ENCODE measurements at regions not wholly inside any gene's neighbourhood (a gene's known extent, or its start where the extent isn't known, plus 50 kb on each side); places are given as distances from the start of the nearest gene placed in this dataset.

GRCh38 chr16:35750701-35751104 is 2291.3 kb downstream of the TP53TG3F start:
- H3K4me3 ChIP-seq (ENCODE audit: low read depth, low read length), result no peak overlapping the region
- TF ChIP-seq CTCF (IDR thresholded peaks at IDR 0.05; ENCODE audit: low read depth, low read length, missing control alignments), result no peak
- DNase-seq (ENCODE audit: low read depth), result no peak

- H3K4me3 ChIP-seq (ENCODE audit: low read depth, low read length), result no peak overlapping the region
- no peak for TF ChIP-seq CTCF (IDR thresholded peaks at IDR 0.05; ENCODE audit: low read depth, low read length, missing control alignments)
- DNase-seq (ENCODE audit: low read depth), result no peak
Observed at GRCh38 chr16:35751191-35751941, 2292.0 kb downstream of the TP53TG3F start.

GRCh38 chr16:35752012-35752772 is 2292.8 kb downstream of the TP53TG3F start:
- no peak overlapping the region for H3K4me3 ChIP-seq (ENCODE audit: low read depth, low read length)
- DNase-seq (ENCODE audit: low read depth), result no peak
- TF ChIP-seq CTCF (IDR thresholded peaks at IDR 0.05; ENCODE audit: low read depth, low read length, missing control alignments), result no peak

GRCh38 chr16:35752773-35753558 is 2293.6 kb downstream of the TP53TG3F start:
- no peak for TF ChIP-seq CTCF (IDR thresholded peaks at IDR 0.05; ENCODE audit: low read depth, low read length, missing control alignments)
- H3K4me3 ChIP-seq (ENCODE audit: low read depth, low read length), result no peak overlapping the region
- no peak for DNase-seq (ENCODE audit: low read depth)

- no peak for DNase-seq (ENCODE audit: low read depth)
- no peak for TF ChIP-seq CTCF (IDR thresholded peaks at IDR 0.05; ENCODE audit: low read depth, low read length, missing control alignments)
- H3K4me3 ChIP-seq (ENCODE audit: low read depth, low read length), result no peak overlapping the region
Observed at GRCh38 chr16:35753559-35754390, 2294.4 kb downstream of the TP53TG3F start.

Data from GM12864 (cell line).